ENCODE measurements at regions not wholly inside any gene's neighbourhood (a gene's known extent, or its start where the extent isn't known, plus 50 kb on each side); places are given as distances from the start of the nearest gene placed in this dataset.
"Not testable (repeated sequence)": the region's sequence is repeated elsewhere in the genome, so short reads cannot be mapped to it uniquely, and the experiment has no call there.

DNA sequence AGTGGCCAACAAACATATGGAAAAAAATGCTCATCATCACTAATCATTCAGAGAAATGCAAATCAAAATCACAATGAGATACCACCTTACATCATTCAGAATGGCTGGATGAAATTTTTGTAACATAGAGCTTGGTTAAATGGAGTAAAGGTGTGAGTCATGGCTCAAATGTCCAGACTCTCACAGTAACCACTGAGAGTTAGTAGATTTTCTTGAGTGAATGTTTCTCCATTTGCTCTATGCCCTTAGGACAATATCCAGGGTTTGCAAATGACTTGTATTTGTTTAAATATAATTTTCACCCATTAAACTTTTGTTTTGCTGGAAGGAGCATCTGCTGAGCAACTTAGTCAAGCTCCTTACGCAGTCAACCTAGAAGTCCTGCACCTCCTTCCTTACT lies 967.2 kb downstream of the XPNPEP1 start:
- TF ChIP-seq, protein P1, sequence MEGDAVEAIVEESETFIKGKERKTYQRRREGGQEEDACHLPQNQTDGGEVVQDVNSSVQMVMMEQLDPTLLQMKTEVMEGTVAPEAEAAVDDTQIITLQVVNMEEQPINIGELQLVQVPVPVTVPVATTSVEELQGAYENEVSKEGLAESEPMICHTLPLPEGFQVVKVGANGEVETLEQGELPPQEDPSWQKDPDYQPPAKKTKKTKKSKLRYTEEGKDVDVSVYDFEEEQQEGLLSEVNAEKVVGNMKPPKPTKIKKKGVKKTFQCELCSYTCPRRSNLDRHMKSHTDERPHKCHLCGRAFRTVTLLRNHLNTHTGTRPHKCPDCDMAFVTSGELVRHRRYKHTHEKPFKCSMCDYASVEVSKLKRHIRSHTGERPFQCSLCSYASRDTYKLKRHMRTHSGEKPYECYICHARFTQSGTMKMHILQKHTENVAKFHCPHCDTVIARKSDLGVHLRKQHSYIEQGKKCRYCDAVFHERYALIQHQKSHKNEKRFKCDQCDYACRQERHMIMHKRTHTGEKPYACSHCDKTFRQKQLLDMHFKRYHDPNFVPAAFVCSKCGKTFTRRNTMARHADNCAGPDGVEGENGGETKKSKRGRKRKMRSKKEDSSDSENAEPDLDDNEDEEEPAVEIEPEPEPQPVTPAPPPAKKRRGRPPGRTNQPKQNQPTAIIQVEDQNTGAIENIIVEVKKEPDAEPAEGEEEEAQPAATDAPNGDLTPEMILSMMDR (conservative IDR thresholded peaks at IDR 0.05; ENCODE audit: low read length) = no peak
- TF ChIP-seq EZH2phosphoT487 (IDR thresholded peaks at IDR 0.05; ENCODE audit: borderline replicate concordance, low read depth, low read length) = no peak
- ChIA-PET POLR2A (interaction anchor here (0.6 kb wide), 1 partner anchor 173 kb away, joined by 3 read pairs; no protein-coding TSS in a partner anchor), CTCF (ENCODE audit: unreplicated experiment) (no interaction called here)
- no TSS peak for BruUV-seq (replicated peaks)
- Histone ChIP-seq H3K4me1 (ENCODE audit: insufficient read depth, low read length, poor library complexity, severe bottlenecking) (no peaks in the 10 kb centered on the region), H3K79me2 (ENCODE audit: insufficient read depth, low read depth, low read length) (no peaks in the 10 kb centered on the region), H4K20me1 (ENCODE audit: insufficient read depth, low read length) (no peaks in the 10 kb centered on the region), H3K27ac (ENCODE audit: low read depth, low read length, poor library complexity, severe bottlenecking) (no peak overlapping the region), H3K9me2 (ENCODE audit: insufficient read depth, low read length) (no peaks in the 10 kb centered on the region), H3K4me3 (ENCODE audit: low read depth, low read length, poor library complexity, severe bottlenecking) (no peak overlapping the region), H3K4me2 (ENCODE audit: low read length) (no peak overlapping the region), H3K9me3 (ENCODE audit: low read length) (no peaks in the 10 kb centered on the region), H3K36me3 (ENCODE audit: insufficient read depth, low read length) (no peaks in the 10 kb centered on the region), H2AFZ (ENCODE audit: low read length) (no peak overlapping the region)
- DNase-seq (ENCODE audit: low spot score) = no peak
- intact Hi-C loops (cut with micrococcal nuclease; ENCODE audit: unreplicated experiment) = no loop called here

DNA sequence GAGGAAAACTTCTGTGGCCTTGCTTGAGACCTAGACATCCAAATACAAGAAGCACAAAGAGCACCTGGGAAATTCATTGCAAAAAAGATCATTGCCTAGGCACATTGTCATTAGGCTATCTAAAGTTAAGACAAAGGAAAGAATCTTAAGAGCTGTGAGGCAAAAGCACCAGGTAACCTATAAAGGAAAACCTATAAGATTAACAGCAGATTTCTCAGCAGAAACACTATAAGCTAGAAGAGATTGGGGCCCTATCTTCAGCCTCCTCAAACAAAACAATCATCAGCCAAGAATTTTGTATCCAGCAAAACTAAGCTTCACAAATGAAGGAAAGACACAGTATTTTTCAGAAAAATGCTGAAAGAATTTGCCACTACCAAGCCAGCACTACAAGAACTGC lies 1003.3 kb downstream of the XPNPEP1 start:
- intact Hi-C loops (cut with micrococcal nuclease; ENCODE audit: unreplicated experiment) = not testable (repeated sequence)

DNA sequence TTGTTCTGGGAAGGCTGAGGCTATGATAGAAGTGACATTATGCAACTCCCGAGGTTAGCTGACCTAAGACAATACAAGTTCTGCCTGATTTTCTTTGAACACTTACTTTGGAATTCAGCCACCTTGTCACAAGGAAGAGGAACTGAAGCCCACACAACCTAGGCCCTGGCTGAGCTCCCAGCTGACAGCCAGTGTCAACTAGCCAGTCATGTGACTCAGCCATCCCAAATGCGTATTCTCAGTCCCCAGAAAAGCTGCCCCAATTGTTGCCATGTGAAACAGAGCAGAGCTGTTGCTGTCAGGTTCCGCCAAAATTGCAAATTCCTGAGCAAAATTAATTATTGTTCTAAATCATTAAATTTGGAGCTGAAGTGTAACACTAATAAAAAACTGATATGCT lies 1010.0 kb downstream of the XPNPEP1 start:
- Histone ChIP-seq H3K36me3 (ENCODE audit: insufficient read depth, low read length) (no peaks in the 10 kb centered on the region), H3K4me2 (ENCODE audit: low read length) (no peak overlapping the region), H4K20me1 (ENCODE audit: insufficient read depth, low read length) (no peaks in the 10 kb centered on the region), H3K4me3 (ENCODE audit: low read depth, low read length, poor library complexity, severe bottlenecking) (no peak overlapping the region), H2AFZ (ENCODE audit: low read length) (no peak overlapping the region), H3K9me3 (ENCODE audit: low read length) (no peaks in the 10 kb centered on the region), H3K79me2 (ENCODE audit: insufficient read depth, low read depth, low read length) (no peaks in the 10 kb centered on the region), H3K27ac (ENCODE audit: low read depth, low read length, poor library complexity, severe bottlenecking) (no peak overlapping the region), H3K4me1 (ENCODE audit: insufficient read depth, low read length, poor library complexity, severe bottlenecking) (no peaks in the 10 kb centered on the region), H3K9me2 (ENCODE audit: insufficient read depth, low read length) (no peaks in the 10 kb centered on the region)
- BruUV-seq (replicated peaks) = no TSS peak
- TF ChIP-seq, protein P1 (conservative IDR thresholded peaks at IDR 0.05; ENCODE audit: low read length) = no peak
- no peak for TF ChIP-seq EZH2phosphoT487 (IDR thresholded peaks at IDR 0.05; ENCODE audit: borderline replicate concordance, low read depth, low read length)
- intact Hi-C loops (cut with micrococcal nuclease; ENCODE audit: unreplicated experiment) = no loop called here
- ChIA-PET CTCF (ENCODE audit: unreplicated experiment) (no interaction called here), POLR2A (interaction anchor here (0.7 to 1.6 kb wide), 3 partner anchors 11 to 84 kb away, joined by 3 to 5 read pairs (median 3); no protein-coding TSS in a partner anchor)
- DNase-seq (ENCODE audit: low spot score) = no peak

More for the DNA sequence above, 1003.3 kb downstream of the XPNPEP1 start:
- H3K4me3 ChIP-seq (ENCODE audit: low read depth, low read length, poor library complexity, severe bottlenecking); CTCF ChIA-PET (ENCODE audit: unreplicated experiment); H2AFZ ChIP-seq (ENCODE audit: low read length); H3K9me3 ChIP-seq (ENCODE audit: low read length); POLR2A ChIA-PET; H3K4me1 ChIP-seq (ENCODE audit: insufficient read depth, low read length, poor library complexity, severe bottlenecking); BruUV-seq (replicated peaks); H3K9me2 ChIP-seq (ENCODE audit: insufficient read depth, low read length); DNase-seq (ENCODE audit: low spot score); H3K79me2 ChIP-seq (ENCODE audit: insufficient read depth, low read depth, low read length); H3K4me2 ChIP-seq (ENCODE audit: low read length); H3K27ac ChIP-seq (ENCODE audit: low read depth, low read length, poor library complexity, severe bottlenecking); H4K20me1 ChIP-seq (ENCODE audit: insufficient read depth, low read length); H3K36me3 ChIP-seq (ENCODE audit: insufficient read depth, low read length): not testable (repeated sequence)

All from OCI-LY7 (cell line).